Large intestine (tissue), 3 donors: ENCODE measurements at regions not wholly inside any gene's neighbourhood (a gene's known extent, or its start where the extent isn't known, plus 50 kb on each side); places are given as distances from the start of the nearest gene placed in this dataset.

Source experiments
- DNase-seq, 2 donors: peaks; one replicate each; pipeline versions ENCODE4 v3.0.0 to v3.0.0-alpha.2; 2013
- H3K27ac ChIP-seq: one replicate; pipeline ENCODE4 v1.5.1; 2013; ENCODE audit warnings: low read length
- H3K27me3 ChIP-seq: 2 replicates; pipeline ENCODE4 v1.6.1; 2013; ENCODE audit warnings: low read length; ENCODE audit not compliant: control insufficient read depth, insufficient read depth
- H3K36me3 ChIP-seq: 2 replicates; pipeline ENCODE4 v1.6.1; 2013; ENCODE audit warnings: low read length; ENCODE audit not compliant: control insufficient read depth, insufficient read depth
- H3K4me1 ChIP-seq: one replicate; pipeline ENCODE4 v1.6.1; 2013; ENCODE audit warnings: low read length; ENCODE audit not compliant: control insufficient read depth, insufficient read depth
- H3K4me3 ChIP-seq: one replicate; pipeline ENCODE4 v1.5.1; 2013; ENCODE audit warnings: low read length
- H3K9me3 ChIP-seq: one replicate; pipeline ENCODE4 v1.6.1; 2013; ENCODE audit warnings: mild to moderate bottlenecking, low read depth, low read length, moderate library complexity; ENCODE audit not compliant: control insufficient read depth
- WGBS: methylation state at CpG from one replicate; pipeline ENCODE4 v1.1.5; 2013; ENCODE audit warnings: low lambda C conversion rate; ENCODE audit not compliant: insufficient coverage; 5-methylcytosine and 5-hydroxymethylcytosine counted together

- DNase-seq = no peak
- WGBS = 79% methylated on average over 2 of the region's 2 CpGs
Observed at GRCh38 chr18:4831127-4831526, 365.9 kb downstream of the AKAIN1 start.

GRCh38 chr18:4823091-4823490, 368.0 kb upstream of the DLGAP1 start:
- Histone ChIP-seq H3K4me3 (no peak overlapping the region), H3K27me3 (no peaks in the 10 kb centered on the region), H3K27ac (no peak overlapping the region), H3K4me1 (no peaks in the 10 kb centered on the region), H3K36me3 (no peaks in the 10 kb centered on the region), H3K9me3 (no peaks in the 10 kb centered on the region)
- no peak for DNase-seq
- 57% methylated on average over 1 of the region's 3 CpGs for WGBS

More at GRCh38 chr18:4831127-4831526, 365.9 kb downstream of the AKAIN1 start:
- Histone ChIP-seq H3K4me1 (no peaks in the 10 kb centered on the region), H3K36me3 (no peaks in the 10 kb centered on the region), H3K9me3 (no peaks in the 10 kb centered on the region), H3K27ac (no peak overlapping the region), H3K4me3 (no peak overlapping the region), H3K27me3 (no peaks in the 10 kb centered on the region)

GRCh38 chr18:4821801-4822200, 366.7 kb upstream of the DLGAP1 start:
- no peaks in the 10 kb centered on the region for H3K9me3 ChIP-seq
- H3K36me3 ChIP-seq = no peaks in the 10 kb centered on the region
- no CpG with 5 or more reads among the region's 2 CpGs for WGBS
- H3K4me3 ChIP-seq = no peak overlapping the region
- H3K27me3 ChIP-seq = no peaks in the 10 kb centered on the region
- no peak for DNase-seq
- no peaks in the 10 kb centered on the region for H3K4me1 ChIP-seq
- no peak overlapping the region for H3K27ac ChIP-seq

GRCh38 chr18:4817665-4818064, 362.6 kb upstream of the DLGAP1 start:
- H3K4me1 ChIP-seq = no peaks in the 10 kb centered on the region
- no peaks in the 10 kb centered on the region for H3K36me3 ChIP-seq
- H3K27me3 ChIP-seq = no peaks in the 10 kb centered on the region
- no peak for DNase-seq
- no peak overlapping the region for H3K27ac ChIP-seq
- H3K4me3 ChIP-seq = no peak overlapping the region
- no peaks in the 10 kb centered on the region for H3K9me3 ChIP-seq
- 80% methylated on average over 1 of the region's 1 CpG for WGBS

- Histone ChIP-seq H3K4me3 (no peak overlapping the region), H3K27me3 (no peaks in the 10 kb centered on the region), H3K9me3 (no peaks in the 10 kb centered on the region), H3K27ac (no peak overlapping the region), H3K36me3 (no peaks in the 10 kb centered on the region), H3K4me1 (no peaks in the 10 kb centered on the region)
- no CpG with 5 or more reads among the region's 2 CpGs for WGBS
- no peak for DNase-seq
Observed at GRCh38 chr18:4813708-4814107, 358.6 kb upstream of the DLGAP1 start.

- no peak overlapping the region for H3K4me3 ChIP-seq
- no peaks in the 10 kb centered on the region for H3K4me1 ChIP-seq
- H3K9me3 ChIP-seq = no peaks in the 10 kb centered on the region
- no peaks in the 10 kb centered on the region for H3K36me3 ChIP-seq
- 80% methylated on average over 1 of the region's 3 CpGs for WGBS
- H3K27ac ChIP-seq = no peak overlapping the region
- H3K27me3 ChIP-seq = no peaks in the 10 kb centered on the region
- no peak for DNase-seq
Observed at GRCh38 chr18:4808891-4809290, 353.8 kb upstream of the DLGAP1 start.

GRCh38 chr18:4807604-4808293, 352.6 kb upstream of the DLGAP1 start:
- Histone ChIP-seq H3K27ac (no peak overlapping the region), H3K36me3 (no peaks in the 10 kb centered on the region), H3K4me3 (no peak overlapping the region), H3K4me1 (no peaks in the 10 kb centered on the region), H3K9me3 (no peaks in the 10 kb centered on the region), H3K27me3 (no peaks in the 10 kb centered on the region)
- 100% methylated on average over 1 of the region's 18 CpGs for WGBS
- DNase-seq = no peak

GRCh38 chr18:4806331-4806730, 351.2 kb upstream of the DLGAP1 start:
- no peaks in the 10 kb centered on the region for H3K36me3 ChIP-seq
- H3K4me1 ChIP-seq = no peaks in the 10 kb centered on the region
- DNase-seq = no peak
- H3K4me3 ChIP-seq = no peak overlapping the region
- H3K9me3 ChIP-seq = no peaks in the 10 kb centered on the region
- WGBS = no CpG with 5 or more reads among the region's 1 CpG
- H3K27ac ChIP-seq = no peak overlapping the region
- H3K27me3 ChIP-seq = no peaks in the 10 kb centered on the region

GRCh38 chr18:4802296-4802695, 347.2 kb upstream of the DLGAP1 start:
- Histone ChIP-seq H3K9me3 (peaks cover 3% of the 10 kb centered on the region), H3K4me1 (no peaks in the 10 kb centered on the region), H3K27ac (no peak overlapping the region), H3K36me3 (no peaks in the 10 kb centered on the region), H3K4me3 (no peak overlapping the region), H3K27me3 (no peaks in the 10 kb centered on the region)
- no peak for DNase-seq
- 100% methylated on average over 1 of the region's 2 CpGs for WGBS

- no peak for DNase-seq
- Histone ChIP-seq H3K4me1 (no peaks in the 10 kb centered on the region), H3K4me3 (no peak overlapping the region), H3K27me3 (no peaks in the 10 kb centered on the region), H3K9me3 (peaks cover 3% of the 10 kb centered on the region), H3K36me3 (no peaks in the 10 kb centered on the region), H3K27ac (no peak overlapping the region)
- 100% methylated on average over 2 of the region's 2 CpGs for WGBS
Observed at GRCh38 chr18:4801151-4801550, 346.0 kb upstream of the DLGAP1 start.

- Histone ChIP-seq H3K4me1 (no peaks in the 10 kb centered on the region), H3K27ac (no peak overlapping the region), H3K36me3 (no peaks in the 10 kb centered on the region), H3K4me3 (no peak overlapping the region), H3K27me3 (no peaks in the 10 kb centered on the region), H3K9me3 (peaks cover 3% of the 10 kb centered on the region)
- no peak for DNase-seq
- WGBS = no CpG with 5 or more reads among the region's 3 CpGs
Observed at GRCh38 chr18:4797002-4797685, 342.0 kb upstream of the DLGAP1 start.
